Chondrocyte (in vitro differentiated cells): ENCODE measurements at regions not wholly inside any gene's neighbourhood (a gene's known extent, or its start where the extent isn't known, plus 50 kb on each side); places are given as distances from the start of the nearest gene placed in this dataset.

Experiments used
- DNase-seq: peaks from one replicate; pipeline ENCODE4 v3.0.0; 2021; ENCODE audit warnings: mixed read lengths, low spot score
- H3K27ac Mint-ChIP-seq: one replicate; pipeline ENCODE4 v1.8.0; 2021; ENCODE audit warnings: mild to moderate bottlenecking, moderate library complexity, mixed read lengths; ENCODE audit not compliant: unreplicated experiment
- H3K27me3 Mint-ChIP-seq: 2 replicates; pipeline ENCODE4 v1.8.0; 2021; ENCODE audit warnings: low read depth, mixed read lengths
- H3K36me3 Mint-ChIP-seq: 2 replicates; pipeline ENCODE4 v1.8.0; 2021; ENCODE audit warnings: low read depth, mixed read lengths
- H3K4me1 Mint-ChIP-seq: 2 replicates; pipeline ENCODE4 v1.8.0; 2021; ENCODE audit warnings: low read depth, mild to moderate bottlenecking, mixed read lengths
- H3K4me3 Mint-ChIP-seq: one replicate; pipeline ENCODE4 v1.8.0; 2021; ENCODE audit warnings: mild to moderate bottlenecking, moderate library complexity, mixed read lengths; ENCODE audit not compliant: unreplicated experiment
- H3K9me3 Mint-ChIP-seq: 2 replicates; pipeline ENCODE4 v1.8.0; 2021; ENCODE audit warnings: low read depth, mixed read lengths
- CTCF ChIP-seq: fragments of 200-600 bp; sonication (generic); IDR thresholded peaks from 2 replicates; pipeline ENCODE4 v1.5.0; 2021; ENCODE audit warnings: antibody characterized with exemption, mild to moderate bottlenecking, moderate library complexity

DNA sequence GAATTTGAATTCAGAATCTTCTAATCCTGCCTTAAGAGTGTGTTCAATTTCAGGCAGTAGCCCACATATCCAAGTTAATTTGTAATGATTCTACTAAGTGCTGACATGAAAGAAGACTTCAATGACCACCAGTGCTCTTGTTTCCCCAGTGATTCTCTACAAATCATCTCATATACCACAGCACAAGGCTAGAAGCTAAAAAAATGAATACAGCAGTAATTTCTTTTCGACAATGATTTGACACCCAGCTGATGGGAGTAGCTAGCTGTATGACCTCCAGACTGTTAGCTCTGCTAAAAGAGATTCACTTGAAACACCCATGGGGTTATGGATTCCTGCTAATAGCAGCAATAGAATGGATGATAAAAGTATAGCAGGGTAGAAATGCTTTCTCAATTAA, 217.0 kb upstream of the TMEFF2 start:
- Mint-ChIP-seq H3K36me3 (no peaks in the 10 kb centered on the region), H3K27ac (no peak overlapping the region), H3K27me3 (peaks cover 13% of the 10 kb centered on the region)

GRCh38 chr2:192410319-192410718, 215.6 kb upstream of the TMEFF2 start:
- Mint-ChIP-seq H3K9me3 (no peaks in the 10 kb centered on the region), H3K4me1 (no peaks in the 10 kb centered on the region), H3K27ac (no peak overlapping the region), H3K27me3 (peaks cover 15% of the 10 kb centered on the region), H3K4me3 (no peak overlapping the region), H3K36me3 (no peaks in the 10 kb centered on the region)
- DNase-seq, result no peak
- no peak for TF ChIP-seq CTCF

More for the DNA sequence above, 217.0 kb upstream of the TMEFF2 start:
- no peak for TF ChIP-seq CTCF
- Mint-ChIP-seq H3K9me3 (no peaks in the 10 kb centered on the region), H3K4me3 (no peak overlapping the region), H3K4me1 (no peaks in the 10 kb centered on the region)
- DNase-seq, result no peak

DNA sequence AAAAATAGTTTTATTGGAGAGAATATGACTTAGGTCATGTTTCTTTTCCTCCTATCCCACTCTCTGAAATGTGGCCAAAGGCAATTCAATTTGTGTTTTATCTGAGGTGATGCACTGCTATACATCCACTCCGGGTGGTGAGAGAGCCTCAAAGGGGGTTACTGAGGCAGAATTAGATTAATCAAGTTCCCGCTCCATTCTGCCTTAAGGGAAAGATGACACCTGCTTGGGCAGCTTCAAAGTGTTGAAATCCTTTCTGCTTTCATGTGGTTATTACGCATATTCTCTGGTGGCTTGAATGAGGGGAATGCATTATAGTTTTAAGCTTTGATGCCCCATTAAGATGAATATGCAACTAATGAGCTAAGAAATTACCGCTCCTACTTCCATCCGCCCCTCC, 213.0 kb upstream of the TMEFF2 start:
- H3K9me3 Mint-ChIP-seq, result no peaks in the 10 kb centered on the region
- DNase-seq, result no peak
- no peak overlapping the region for H3K4me3 Mint-ChIP-seq
- peaks cover 21% of the 10 kb centered on the region for H3K27me3 Mint-ChIP-seq
- H3K4me1 Mint-ChIP-seq, result no peaks in the 10 kb centered on the region
- no peaks in the 10 kb centered on the region for H3K36me3 Mint-ChIP-seq
- TF ChIP-seq CTCF, result no peak
- H3K27ac Mint-ChIP-seq, result no peak overlapping the region

- no peak for DNase-seq
- no peaks in the 10 kb centered on the region for H3K4me1 Mint-ChIP-seq
- H3K27me3 Mint-ChIP-seq, result peaks cover 12% of the 10 kb centered on the region
- TF ChIP-seq CTCF, result no peak
- peaks cover 9% of the 10 kb centered on the region for H3K9me3 Mint-ChIP-seq
- H3K27ac Mint-ChIP-seq, result no peak overlapping the region
- H3K4me3 Mint-ChIP-seq, result no peak overlapping the region
- peaks cover 4% of the 10 kb centered on the region for H3K36me3 Mint-ChIP-seq
Observed at GRCh38 chr2:192398236-192398635, 203.5 kb upstream of the TMEFF2 start.

DNA sequence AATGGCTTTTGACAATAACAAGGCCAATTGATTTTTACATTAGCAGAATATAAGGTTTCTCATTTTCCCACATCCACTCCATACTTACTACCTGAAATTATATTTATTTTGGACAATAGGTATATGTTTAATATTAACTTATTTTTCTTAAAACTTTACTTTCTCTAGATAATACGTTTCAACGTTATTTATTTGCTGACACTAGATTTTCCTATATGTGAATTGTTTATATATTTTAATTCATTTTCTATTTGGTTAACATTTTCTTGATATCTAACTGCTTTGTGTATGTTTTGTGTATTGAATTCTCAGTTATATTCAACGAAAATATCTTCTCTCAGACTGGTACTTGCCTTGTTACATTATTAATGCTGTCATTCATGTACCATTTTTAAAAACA, 199.9 kb upstream of the TMEFF2 start:
- TF ChIP-seq CTCF, result no peak
- no peak overlapping the region for H3K4me3 Mint-ChIP-seq
- no peaks in the 10 kb centered on the region for H3K4me1 Mint-ChIP-seq
- DNase-seq, result no peak
- H3K36me3 Mint-ChIP-seq, result peaks cover 4% of the 10 kb centered on the region
- peaks cover 10% of the 10 kb centered on the region for H3K27me3 Mint-ChIP-seq
- peaks cover 9% of the 10 kb centered on the region for H3K9me3 Mint-ChIP-seq
- no peak overlapping the region for H3K27ac Mint-ChIP-seq
